IMR-90 (cell line): ENCODE measurements at regions not wholly inside any gene's neighbourhood (a gene's known extent, or its start where the extent isn't known, plus 50 kb on each side); places are given as distances from the start of the nearest gene placed in this dataset.

ENCODE experiments used
- ATAC-seq: fragments of 200-7000 bp; cut with Tn5 transposase; 2 replicates; pipeline ENCODE4 v1.9.1; 2020; ENCODE audit warnings: low read depth, mild to moderate bottlenecking, moderate library complexity
- BruUV-seq: library from RNA; stranded (reverse); fragments of 400-500 nt; replicated peaks from 2 replicates; lab custom pipeline; 2021; lab: Mats Ljungman, UMichigan
- CTCF ChIA-PET: fragments of 300-600 bp; formaldehyde crosslinking; extraction: SDS; loops from one replicate; lab custom pipeline; 2021; ENCODE audit warnings: antibody characterized with exemption; lab: Yijun Ruan, JAX
- POLR2A ChIA-PET: fragments of 300-600 bp; sonication (Branson Sonifier 250); formaldehyde crosslinking; loops from one replicate; lab custom pipeline; 2022; ENCODE audit warnings: antibody characterized with exemption; ENCODE audit not compliant: unreplicated experiment; lab: Charles Lee
- DNase-seq: peaks from one replicate; pipeline ENCODE4 v3.0.0; 2013
- H2AFZ ChIP-seq: replicated peaks from 2 replicates; pipeline ENCODE3; 2013; ENCODE audit warnings: low read length, mild to moderate bottlenecking; ENCODE audit not compliant: poor library complexity
- H2AK5ac ChIP-seq: 2 replicates; pipeline ENCODE4 v1.6.1; 2013; ENCODE audit warnings: low read depth, low read length, inconsistent platforms
- H2AK9ac ChIP-seq: replicated peaks from 2 replicates; pipeline ENCODE3; 2013; ENCODE audit warnings: mild to moderate bottlenecking, low read depth, low read length, moderate library complexity; ENCODE audit not compliant: poor library complexity
- H2BK120ac ChIP-seq: 2 replicates; pipeline ENCODE4 v1.6.1; 2013; ENCODE audit warnings: low read depth, low read length, inconsistent platforms
- H2BK15ac ChIP-seq: 3 replicates; pipeline ENCODE4 v1.6.1; 2013; ENCODE audit warnings: low read depth, low read length, inconsistent platforms
- H2BK20ac ChIP-seq: 2 replicates; pipeline ENCODE4 v1.6.1; 2013; ENCODE audit warnings: low read depth, mild to moderate bottlenecking, inconsistent platforms, low read length, moderate library complexity
- H2BK5ac ChIP-seq: 2 replicates; pipeline ENCODE4 v1.6.1; 2013; ENCODE audit warnings: mild to moderate bottlenecking, low read depth, low read length, inconsistent platforms; ENCODE audit not compliant: poor library complexity, severe bottlenecking
- H3K14ac ChIP-seq: replicated peaks from 2 replicates; pipeline ENCODE4 v1.6.1; 2013; ENCODE audit warnings: low read depth, low read length, inconsistent platforms
- H3K18ac ChIP-seq: 2 replicates; pipeline ENCODE4 v1.6.1; 2013; ENCODE audit warnings: low read depth, low read length, control low read depth
- H3K23ac ChIP-seq: 2 replicates; pipeline ENCODE4 v1.6.1; 2013; ENCODE audit warnings: low read depth, low read length, inconsistent platforms
- H3K27ac ChIP-seq: 2 replicates; pipeline ENCODE4 v1.5.1; 2013; ENCODE audit warnings: mild to moderate bottlenecking, control low read depth, low read length; ENCODE audit not compliant: insufficient read depth
- H3K27me3 ChIP-seq: 2 replicates; pipeline ENCODE4 v1.6.1; 2013; ENCODE audit warnings: low read length; ENCODE audit not compliant: control insufficient read depth, insufficient read depth
- H3K36me3 ChIP-seq: 2 replicates; pipeline ENCODE4 v1.6.1; 2013; ENCODE audit warnings: low read length, mixed read lengths; ENCODE audit not compliant: control insufficient read depth, insufficient read depth
- H3K4ac ChIP-seq: 2 replicates; pipeline ENCODE4 v1.6.1; 2013; ENCODE audit warnings: low read depth, low read length, inconsistent platforms
- H3K4me1 ChIP-seq: 2 replicates; pipeline ENCODE4 v1.6.1; 2013; ENCODE audit warnings: low read length, mixed read lengths; ENCODE audit not compliant: control insufficient read depth, insufficient read depth
- H3K4me2 ChIP-seq: 2 replicates; pipeline ENCODE4 v1.6.1; 2013; ENCODE audit warnings: low read depth, mild to moderate bottlenecking, control low read depth, low read length, moderate library complexity
- H3K4me3 ChIP-seq: 2 replicates; pipeline ENCODE4 v1.5.1; 2013; ENCODE audit warnings: low read depth, mild to moderate bottlenecking, control low read depth, low read length, moderate library complexity; ENCODE audit not compliant: insufficient read depth
- H3K56ac ChIP-seq: 2 replicates; pipeline ENCODE4 v1.6.1; 2013; ENCODE audit warnings: low read length, inconsistent platforms; ENCODE audit not compliant: insufficient read depth; ENCODE audit errors: extremely low read depth
- H3K79me1 ChIP-seq, 2 experiments: 2 replicates each; pipeline ENCODE4 v1.6.1; 2013; ENCODE audit warnings: low read length in 2 of 2, inconsistent platforms in 1 of 2, low read depth in 1 of 2
- H3K9ac ChIP-seq: 2 replicates; pipeline ENCODE4 v1.6.1; 2013; ENCODE audit warnings: low read depth, low read length, control low read depth
- H3K9me1 ChIP-seq: 2 replicates; pipeline ENCODE4 v1.6.1; 2013; ENCODE audit warnings: low read length, inconsistent platforms; ENCODE audit not compliant: insufficient read depth
- H3K9me3 ChIP-seq: 2 replicates; pipeline ENCODE4 v1.6.1; 2013; ENCODE audit warnings: low read length; ENCODE audit not compliant: control insufficient read depth, insufficient read depth
- H4K20me1 ChIP-seq: 2 replicates; pipeline ENCODE4 v1.6.1; 2013; ENCODE audit warnings: low read length, inconsistent platforms; ENCODE audit not compliant: insufficient read depth
- H4K5ac ChIP-seq: 2 replicates; pipeline ENCODE4 v1.6.1; 2013; ENCODE audit warnings: mild to moderate bottlenecking, low read depth, low read length, control low read depth
- H4K8ac ChIP-seq, 2 experiments: 2 replicates each; pipeline ENCODE4 v1.6.1; 2013; ENCODE audit warnings: low read depth in 2 of 2, low read length in 2 of 2, control low read depth in 1 of 2, inconsistent platforms in 1 of 2
- H4K91ac ChIP-seq: 2 replicates; pipeline ENCODE4 v1.6.1; 2013; ENCODE audit warnings: low read depth, low read length, inconsistent platforms; ENCODE audit not compliant: insufficient read depth
- BHLHE40 ChIP-seq: fragments of 150-350 bp; IDR thresholded peaks from 2 replicates; pipeline ENCODE4 v1.6.1; 2016; ENCODE audit warnings: mild to moderate bottlenecking, low read depth, low read length
- CEBPB ChIP-seq: IDR thresholded peaks from 2 replicates; pipeline ENCODE4 v1.6.1; 2012; ENCODE audit warnings: low read depth, low read length, improper control_type of control experiment
- CHD1 ChIP-seq: IDR thresholded peaks from 2 replicates; pipeline ENCODE4 v1.6.1; 2012; ENCODE audit warnings: low read depth, low read length, improper control_type of control experiment
- FOS ChIP-seq: fragments of 150-350 bp; IDR thresholded peaks from 2 replicates; pipeline ENCODE4 v1.6.1; 2016; ENCODE audit warnings: low read depth, low read length
- MAZ ChIP-seq: IDR thresholded peaks from 2 replicates; pipeline ENCODE4 v1.6.1; 2012; ENCODE audit warnings: low read depth, mild to moderate bottlenecking, low read length, improper control_type of control experiment, moderate library complexity, borderline replicate concordance
- MXI1 ChIP-seq: IDR thresholded peaks from 2 replicates; pipeline ENCODE4 v1.6.1; 2012; ENCODE audit warnings: low read depth, mild to moderate bottlenecking, low read length, moderate library complexity, borderline replicate concordance
- NFE2L2 ChIP-seq: fragments of 150-350 bp; IDR thresholded peaks from 2 replicates; pipeline ENCODE4 v1.6.1; 2016; ENCODE audit warnings: low read depth, mild to moderate bottlenecking, low read length
- POLR2A ChIP-seq: IDR thresholded peaks from 2 replicates; pipeline ENCODE4 v1.6.1; 2012; ENCODE audit warnings: mild to moderate bottlenecking, low read depth, low read length
- RCOR1 ChIP-seq: IDR thresholded peaks from 2 replicates; pipeline ENCODE4 v1.6.1; 2012; ENCODE audit warnings: mild to moderate bottlenecking, low read length, improper control_type of control experiment; ENCODE audit not compliant: insufficient replicate concordance
- SMC3 ChIP-seq: fragments of 150-350 bp; IDR thresholded peaks from 2 replicates; pipeline ENCODE4 v1.6.1; 2016; ENCODE audit warnings: low read depth, mild to moderate bottlenecking, antibody characterized with exemption, low read length, moderate library complexity
- WGBS, 2 experiments: methylation state at CpG; one replicate each; pipeline versions ENCODE4 v1.1.5 to v1.1.7; 2013; ENCODE audit warnings: missing lambda C conversion rate in 2 of 2; ENCODE audit not compliant: insufficient read length in 1 of 2; ENCODE audit errors: extremely low coverage in 2 of 2; 5-methylcytosine and 5-hydroxymethylcytosine counted together
- dilution Hi-C: fragments of 300-500 bp; cut with HindIII; formaldehyde crosslinking; loops from one replicate; pipeline ENCODE4 v1.14.3; 2018; ENCODE audit warnings: low sequenced_read_pairs; ENCODE audit not compliant: unreplicated experiment
- in situ Hi-C: fragments of 300-500 bp; cut with MboI; formaldehyde crosslinking; loops from 3 replicates; pipeline ENCODE4 v1.14.3; 2019; ENCODE audit warnings: low sequenced_read_pairs, inconsistent platforms, mixed read lengths
- intact Hi-C: fragments of 100-400 bp; cut with micrococcal nuclease; formaldehyde crosslinking; loops from 2 replicates; pipeline ENCODE4 v1.10.0; 2022

DNA sequence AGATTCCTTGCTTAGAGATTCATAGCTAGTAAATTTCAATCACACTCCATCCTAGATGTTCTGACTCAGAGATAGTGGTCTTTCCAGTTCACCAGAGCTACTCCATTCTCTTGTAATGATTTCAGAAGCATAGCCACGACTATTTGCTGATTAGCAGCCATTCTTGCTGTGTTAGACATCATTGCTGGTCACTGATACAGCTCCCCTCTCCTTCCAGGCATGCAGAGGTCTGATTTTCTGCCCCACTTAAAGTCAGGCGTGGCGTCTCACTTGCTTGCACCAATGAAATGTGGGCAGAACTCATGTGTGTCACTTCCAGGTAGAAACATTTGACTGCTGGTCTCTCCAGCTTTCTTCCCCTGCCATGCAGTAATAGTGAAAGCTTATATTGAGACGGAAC, 168.9 kb upstream of the JARID2 start:
- Histone ChIP-seq H3K4me2 (no peak overlapping the region), H3K18ac (no peak overlapping the region), H2AK5ac (no peak overlapping the region), H3K14ac (peak overlapping the region; percentile 1; the same call in 1 of the 2 replicates), H4K91ac (no peak overlapping the region), H3K27me3 (no peaks in the 10 kb centered on the region), H2AFZ (peak overlapping the region; percentile 45), H3K23ac (no peak overlapping the region), H4K20me1 (no peaks in the 10 kb centered on the region), H3K9me3 (no peaks in the 10 kb centered on the region), H4K8ac (no peak overlapping the region), H2BK120ac (no peak overlapping the region), H4K5ac (no peak overlapping the region), H3K27ac (no peak overlapping the region), H3K9me1 (no peaks in the 10 kb centered on the region), H3K9ac (no peak overlapping the region), H3K4ac (no peak overlapping the region), H3K56ac (no peak overlapping the region), H2BK20ac (0 out of 2 replicates have a peak overlapping the region, but pooled peaks have one; percentile 39), H2BK15ac (no peak overlapping the region), H3K4me1 (no peaks in the 10 kb centered on the region), H2BK5ac (no peak overlapping the region), H3K4me3 (no peak overlapping the region), H3K36me3 (no peaks in the 10 kb centered on the region), H3K79me1 (no peaks in the 10 kb centered on the region), H2AK9ac (no peak overlapping the region)
- BruUV-seq, result no TSS peak
- TF ChIP-seq FOS, result no peak
- TF ChIP-seq SMC3, result no peak
- no peak for TF ChIP-seq CHD1
- TF ChIP-seq NFE2L2, result no peak
- no peak for TF ChIP-seq BHLHE40
- TF ChIP-seq CEBPB, result no peak
- TF ChIP-seq MAZ, result no peak
- TF ChIP-seq RCOR1, result no peak
- TF ChIP-seq MXI1, result no peak
- no peak for TF ChIP-seq POLR2A
- DNase-seq (peak; percentile 53), ATAC-seq (no peak)
- 0% methylated on average over 1 of the region's 4 CpGs; no CpG with 5 or more reads in 1 of the 2 experiments for WGBS, 2 experiments
- intact Hi-C loops, result no loop called here
- in situ Hi-C loops, result no loop called here
- ChIA-PET CTCF (interaction anchor here (0.6 kb wide), 1 partner anchor 489 kb away, joined by 3 read pairs; no protein-coding TSS in a partner anchor), POLR2A (no interaction called here)
- dilution Hi-C loops, result no loop called here
